ENCODE measurements at regions not wholly inside any gene's neighbourhood (a gene's known extent, or its start where the extent isn't known, plus 50 kb on each side); places are given as distances from the start of the nearest gene placed in this dataset.
A peak's percentile ranks its signal among the peaks of the same experiment; 100 is the strongest.
"Not testable (repeated sequence)": the region's sequence is repeated elsewhere in the genome, so short reads cannot be mapped to it uniquely, and the experiment has no call there.

- no peak for DNase-seq (ENCODE audit: low spot score)
These were observed 448.0 kb downstream of the KCNT2 start for GRCh38 chr1:196160066-196160795.

GRCh38 chr1:196155586-196155985 lies 452.7 kb downstream of the KCNT2 start:
- no peak for DNase-seq (ENCODE audit: low spot score)

- no peak for DNase-seq (ENCODE audit: low spot score)
These were observed 455.3 kb downstream of the KCNT2 start for GRCh38 chr1:196152975-196153374.

DNA sequence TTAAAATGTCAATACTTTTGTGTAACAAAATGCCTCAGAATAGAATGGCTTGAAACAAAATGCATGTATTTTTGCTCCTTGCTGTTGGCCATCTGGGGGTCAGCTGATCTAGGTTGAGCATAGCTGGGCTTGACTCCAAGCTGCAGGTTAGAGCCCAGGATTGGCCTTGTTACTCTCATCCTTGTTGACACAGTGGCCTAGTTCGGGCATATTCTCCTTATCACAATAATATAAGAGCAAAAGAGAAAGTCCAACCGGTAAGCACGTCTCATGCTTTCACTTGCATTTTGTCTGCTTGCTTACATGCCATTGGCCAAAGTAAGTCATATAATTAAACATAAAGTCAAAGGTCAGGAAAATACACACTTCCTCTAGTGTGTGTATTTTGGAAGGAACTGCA lies 456.2 kb downstream of the KCNT2 start:
- no peak for DNase-seq (ENCODE audit: low spot score)

GRCh38 chr1:196148367-196148970 lies 459.8 kb downstream of the KCNT2 start:
- DNase-seq (ENCODE audit: low spot score): peak; percentile 8

DNA sequence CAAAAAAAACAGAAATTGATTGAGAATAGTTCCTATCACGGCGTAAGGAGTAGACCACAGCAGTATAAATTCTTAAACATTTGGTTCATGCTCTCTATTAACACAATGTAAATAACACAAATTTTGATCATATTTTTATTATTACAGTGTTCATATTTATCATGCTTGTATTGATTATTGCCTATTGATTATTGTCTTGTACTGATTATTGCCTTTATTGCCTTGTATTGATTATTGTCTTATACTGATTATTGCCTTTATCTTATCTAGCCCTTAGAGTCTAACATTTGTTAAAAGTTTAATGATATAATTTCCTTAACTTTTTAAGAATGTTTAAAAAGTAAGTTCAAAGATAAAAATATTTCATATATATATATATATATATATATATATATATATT lies 460.7 kb downstream of the KCNT2 start:
- no peak for DNase-seq (ENCODE audit: low spot score)

DNA sequence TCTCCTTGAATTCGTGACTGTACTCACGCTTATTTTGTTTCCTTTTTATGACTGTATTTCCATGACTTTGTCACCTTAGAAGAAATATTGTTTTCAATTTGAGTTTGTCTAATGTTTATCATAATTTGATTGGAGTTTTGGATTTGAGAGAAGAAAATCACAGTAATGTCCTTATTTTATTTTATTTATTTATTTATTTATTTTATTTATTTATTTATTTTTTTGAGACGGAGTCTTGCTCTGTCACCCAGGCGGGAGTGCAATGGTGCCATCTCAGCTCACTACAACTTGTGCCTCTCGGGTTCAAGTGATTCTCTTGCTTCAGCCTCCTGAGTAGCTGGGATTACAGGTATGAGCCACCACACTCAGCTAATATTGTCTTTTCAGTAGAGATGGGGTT lies 463.1 kb downstream of the KCNT2 start:
- DNase-seq (ENCODE audit: low spot score): not testable (repeated sequence)

DNA sequence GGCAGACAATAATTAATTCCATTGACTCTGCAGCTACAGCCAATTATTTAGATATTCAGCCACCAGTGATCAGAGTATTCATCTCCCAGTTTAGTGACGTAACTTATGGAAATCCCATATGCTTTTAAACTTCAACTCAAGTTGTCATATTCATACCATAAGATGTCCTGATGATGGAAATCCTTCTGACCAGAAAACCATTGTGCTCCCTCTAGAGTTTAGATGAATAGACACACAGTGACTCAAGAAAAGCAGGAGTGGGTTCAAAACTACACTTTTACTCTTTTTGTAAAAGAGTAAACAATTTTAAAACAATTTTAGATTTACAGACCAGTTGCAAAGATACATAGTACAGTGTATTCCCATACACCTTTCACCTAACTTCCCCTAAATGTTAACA lies 463.7 kb downstream of the KCNT2 start:
- DNase-seq (ENCODE audit: low spot score): no peak

GRCh38 chr1:196143602-196144342 lies 464.5 kb downstream of the KCNT2 start:
- no peak for DNase-seq (ENCODE audit: low spot score)

- DNase-seq (ENCODE audit: low spot score): no peak
These were observed 466.1 kb downstream of the KCNT2 start for GRCh38 chr1:196142111-196142640.

- DNase-seq (ENCODE audit: low spot score): no peak
These were observed 471.8 kb downstream of the KCNT2 start for GRCh38 chr1:196136396-196136795.

- DNase-seq (ENCODE audit: low spot score): no peak
These were observed 476.5 kb downstream of the KCNT2 start for GRCh38 chr1:196131691-196132090.

GRCh38 chr1:196128835-196129234 lies 479.4 kb downstream of the KCNT2 start:
- DNase-seq (ENCODE audit: low spot score): no peak

DNA sequence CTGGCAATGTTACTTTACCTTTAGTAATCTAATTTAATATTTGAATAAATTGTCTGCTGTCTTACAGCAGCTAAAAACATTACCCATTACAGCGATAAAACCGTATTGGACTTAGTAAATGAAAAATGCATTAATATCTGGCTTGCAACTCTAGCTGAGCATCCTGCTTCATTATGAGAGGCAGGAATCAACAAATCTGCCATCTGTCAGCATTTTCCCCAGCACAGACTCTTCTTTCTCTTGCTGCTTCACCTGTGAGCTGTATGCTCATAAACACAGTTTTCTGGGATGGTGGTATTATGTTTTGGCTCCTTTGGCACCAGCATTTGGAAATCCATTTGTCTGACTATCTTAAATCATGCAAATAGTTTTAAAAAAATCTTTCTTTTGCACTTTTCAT lies 487.1 kb downstream of the KCNT2 start:
- DNase-seq (ENCODE audit: low spot score): no peak

- no peak for DNase-seq (ENCODE audit: low spot score)
These were observed 492.6 kb downstream of the KCNT2 start for GRCh38 chr1:196115646-196116045.

GRCh38 chr1:196114193-196114592 lies 494.0 kb downstream of the KCNT2 start:
- no peak for DNase-seq (ENCODE audit: low spot score)

DNA sequence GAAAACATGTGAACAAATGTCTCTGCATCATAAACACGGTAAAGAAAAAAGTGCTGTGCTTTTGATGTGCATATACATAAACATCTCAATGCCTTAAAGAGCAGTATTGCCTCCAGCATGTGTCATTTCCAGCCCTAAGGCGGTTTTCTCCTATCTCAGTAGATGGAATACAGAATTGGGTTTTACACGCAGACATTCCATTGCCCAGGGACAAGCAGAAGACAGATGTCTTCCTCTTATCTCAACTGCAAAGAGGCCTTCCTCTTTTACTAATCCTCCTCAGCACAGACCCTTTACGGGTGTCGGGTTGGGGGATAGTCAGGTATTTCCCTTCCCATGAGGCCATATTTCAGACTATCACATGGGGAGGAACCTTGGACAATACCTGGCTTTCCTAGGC lies 499.2 kb downstream of the KCNT2 start:
- not testable (repeated sequence) for DNase-seq (ENCODE audit: low spot score)

DNA sequence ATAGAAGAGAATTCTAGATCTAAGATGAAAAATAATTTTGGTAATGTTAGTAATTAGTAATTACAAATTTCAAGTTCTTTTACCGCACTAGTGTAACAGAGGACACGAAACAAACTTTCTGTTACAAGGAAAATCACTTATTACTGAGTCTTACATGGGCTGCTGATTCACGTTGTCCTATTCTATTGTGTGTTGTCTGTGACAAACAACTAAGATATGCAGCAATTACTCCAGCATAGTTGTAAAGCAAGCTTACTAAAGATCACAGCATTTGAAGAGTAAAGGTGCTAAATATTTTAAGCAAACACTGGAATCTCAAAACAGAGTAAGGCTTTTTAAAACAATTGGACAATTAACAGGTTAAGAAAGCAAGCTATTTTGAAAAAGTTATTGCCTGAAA lies 502.3 kb downstream of the KCNT2 start:
- no peak for DNase-seq (ENCODE audit: low spot score)

- no peak for DNase-seq (ENCODE audit: low spot score)
These were observed 505.4 kb downstream of the KCNT2 start for GRCh38 chr1:196102826-196103225.

DNA sequence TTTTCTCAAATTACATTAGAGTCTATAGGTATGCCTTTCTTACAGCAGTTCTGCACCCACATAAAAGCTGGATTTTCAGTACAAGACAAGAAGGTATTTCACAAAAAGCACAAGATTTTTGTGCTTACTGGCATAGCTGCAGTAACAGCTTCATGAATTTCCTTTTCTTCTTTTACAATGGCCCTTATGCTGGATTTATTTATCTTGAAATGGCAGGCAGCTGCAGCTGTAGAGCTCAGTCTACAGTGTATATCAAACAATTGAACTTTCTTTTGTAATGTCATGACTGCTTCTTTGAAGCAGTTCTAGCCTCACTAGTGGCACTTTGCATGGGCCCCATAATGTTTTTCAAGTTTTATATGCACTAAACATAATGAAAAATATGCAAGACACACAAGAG lies 510.2 kb downstream of the KCNT2 start:
- DNase-seq (ENCODE audit: low spot score): no peak

- DNase-seq (ENCODE audit: low spot score): no peak
These were observed 513.4 kb downstream of the KCNT2 start for GRCh38 chr1:196094821-196095220.

DNA sequence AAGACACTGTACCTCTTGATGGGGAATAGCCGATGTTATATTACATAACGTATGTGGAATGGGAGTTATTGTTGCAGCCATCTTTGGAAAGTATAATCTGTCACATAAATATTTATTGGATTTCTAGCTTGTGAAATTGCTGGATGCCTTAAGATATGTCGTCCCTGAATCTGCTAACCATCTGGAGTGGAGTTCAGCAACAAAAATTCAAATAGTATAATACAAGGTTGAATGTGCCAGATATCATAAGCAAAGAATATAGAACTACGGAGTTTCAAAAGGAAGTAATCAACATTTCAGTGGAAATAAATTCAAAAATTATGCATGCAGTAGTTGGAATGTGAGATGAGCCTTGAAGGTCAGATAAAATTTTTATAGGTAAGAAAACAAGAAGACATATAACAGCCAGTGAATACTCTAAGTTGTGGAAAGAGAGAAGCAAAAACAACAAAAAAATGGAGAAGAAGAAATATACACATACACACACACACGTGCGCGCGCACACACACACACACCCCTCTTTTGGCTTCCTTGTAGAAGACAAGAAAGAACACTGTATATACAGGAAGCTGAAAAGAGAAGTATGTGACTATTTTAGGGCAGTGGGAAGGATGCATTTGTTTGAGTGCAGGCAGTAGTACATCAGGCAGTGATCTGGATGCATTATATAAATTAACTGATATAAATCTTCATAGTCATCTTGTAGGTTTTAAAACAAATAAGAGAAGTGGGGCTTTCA lies 516.7 kb downstream of the KCNT2 start:
- no peak for DNase-seq (ENCODE audit: low spot score)
